Neutrophil (primary cell): ENCODE measurements at regions not wholly inside any gene's neighbourhood (a gene's known extent, or its start where the extent isn't known, plus 50 kb on each side); places are given as distances from the start of the nearest gene placed in this dataset.

Experiments
- H3K27ac ChIP-seq: fragments of 200-600 bp; sonication (generic); 2 replicates; pipeline ENCODE4 v1.5.1; 2016; ENCODE audit warnings: mild to moderate bottlenecking, moderate library complexity
- H3K27me3 ChIP-seq: fragments of 200-600 bp; sonication (generic); 2 replicates; pipeline ENCODE4 v1.6.0; 2016; ENCODE audit warnings: mild to moderate bottlenecking
- H3K36me3 ChIP-seq: fragments of 200-600 bp; sonication (generic); 2 replicates; pipeline ENCODE4 v1.5.1; 2017
- H3K4me1 ChIP-seq, 2 experiments: fragments of 200-600 bp in 1 of 2; sonication (generic) in 1 of 2; 1 replicate in 1 of 2; 2 replicates in 1 of 2; pipeline versions ENCODE4 v1.5.1 to v1.6.1; 2013 to 2016; ENCODE audit warnings: low read depth in 1 of 2, low read length in 1 of 2, mild to moderate bottlenecking in 1 of 2, moderate library complexity in 1 of 2; ENCODE audit not compliant: control insufficient read depth in 1 of 2, insufficient read depth in 1 of 2
- H3K4me3 ChIP-seq, 2 experiments: fragments of 200-600 bp in 1 of 2; sonication (generic) in 1 of 2; 1 replicate in 1 of 2; 2 replicates in 1 of 2; pipeline ENCODE4 v1.5.1; 2013 to 2016; ENCODE audit warnings: low read depth in 1 of 2, low read length in 1 of 2, mild to moderate bottlenecking in 1 of 2, moderate library complexity in 1 of 2
- H3K9me3 ChIP-seq: fragments of 200-600 bp; sonication (generic); 2 replicates; pipeline ENCODE4 v1.5.1; 2016
- CTCF ChIP-seq: fragments of 200-600 bp; sonication (generic); IDR thresholded peaks from 2 replicates; pipeline ENCODE4 v1.5.1; 2016; ENCODE audit warnings: antibody characterized with exemption

- no peaks in the 10 kb centered on the region for H3K9me3 ChIP-seq
- TF ChIP-seq CTCF = no peak
- H3K27me3 ChIP-seq = no peaks in the 10 kb centered on the region
- H3K36me3 ChIP-seq = no peaks in the 10 kb centered on the region
- H3K27ac ChIP-seq = no peak overlapping the region
- no peak overlapping the region for H3K4me3 ChIP-seq
- peaks cover 0 to 14% of the 10 kb centered on the region in 2 experiments for H3K4me1 ChIP-seq
Observed at GRCh38 chr10:7090529-7090928, 320.3 kb downstream of the SFMBT2 start.

- no peaks in the 10 kb centered on the region for H3K27me3 ChIP-seq
- H3K9me3 ChIP-seq = no peaks in the 10 kb centered on the region
- no peaks in the 10 kb centered on the region for H3K36me3 ChIP-seq
- peaks cover 42 to 55% of the 10 kb centered on the region in 2 experiments for H3K4me1 ChIP-seq
- H3K4me3 ChIP-seq = no peak overlapping the region
- no peak for TF ChIP-seq CTCF
- no peak overlapping the region for H3K27ac ChIP-seq
Observed at GRCh38 chr10:7085913-7086589, 324.8 kb downstream of the SFMBT2 start.

GRCh38 chr10:7085147-7085912, 325.5 kb downstream of the SFMBT2 start:
- no peak for TF ChIP-seq CTCF
- H3K4me3 ChIP-seq = no peak overlapping the region
- H3K9me3 ChIP-seq = no peaks in the 10 kb centered on the region
- H3K36me3 ChIP-seq = no peaks in the 10 kb centered on the region
- H3K27ac ChIP-seq = no peak overlapping the region
- peaks cover 50 to 58% of the 10 kb centered on the region in 2 experiments for H3K4me1 ChIP-seq
- H3K27me3 ChIP-seq = no peaks in the 10 kb centered on the region

- H3K4me3 ChIP-seq = no peak overlapping the region
- no peak for TF ChIP-seq CTCF
- peak overlapping the region; percentile 15 for H3K27ac ChIP-seq
- H3K4me1 ChIP-seq = peaks cover 52 to 58% of the 10 kb centered on the region in 2 experiments
- H3K9me3 ChIP-seq = no peaks in the 10 kb centered on the region
- H3K36me3 ChIP-seq = no peaks in the 10 kb centered on the region
- no peaks in the 10 kb centered on the region for H3K27me3 ChIP-seq
Observed at GRCh38 chr10:7084280-7085005, 326.4 kb downstream of the SFMBT2 start.

- no peak overlapping the region for H3K4me3 ChIP-seq
- no peak for TF ChIP-seq CTCF
- H3K9me3 ChIP-seq = no peaks in the 10 kb centered on the region
- H3K27me3 ChIP-seq = no peaks in the 10 kb centered on the region
- H3K4me1 ChIP-seq = peaks cover 49 to 52% of the 10 kb centered on the region in 2 experiments
- H3K27ac ChIP-seq = no peak overlapping the region
- no peaks in the 10 kb centered on the region for H3K36me3 ChIP-seq
Observed at GRCh38 chr10:7082967-7083366, 327.9 kb downstream of the SFMBT2 start.
